Neuron (in vitro differentiated cells): ENCODE measurements at regions not wholly inside any gene's neighbourhood (a gene's known extent, or its start where the extent isn't known, plus 50 kb on each side); places are given as distances from the start of the nearest gene placed in this dataset.

Experiments
- H2AFZ ChIP-seq: one replicate; pipeline ENCODE4 v1.6.1; 2013; ENCODE audit warnings: low read depth, mild to moderate bottlenecking, inconsistent platforms, low read length, moderate library complexity
- H3K27me3 ChIP-seq: one replicate; pipeline ENCODE4 v1.6.1; 2013; ENCODE audit warnings: low read length; ENCODE audit not compliant: insufficient read depth
- H3K36me3 ChIP-seq: one replicate; pipeline ENCODE4 v1.6.1; 2013; ENCODE audit warnings: low read length; ENCODE audit not compliant: insufficient read depth
- H3K4me1 ChIP-seq: one replicate; pipeline ENCODE4 v1.6.1; 2013; ENCODE audit warnings: low read length; ENCODE audit not compliant: insufficient read depth
- H3K4me3 ChIP-seq: 2 replicates; pipeline ENCODE4 v1.5.1; 2013; ENCODE audit warnings: mild to moderate bottlenecking, low read length, moderate library complexity
- H3K9me3 ChIP-seq: one replicate; pipeline ENCODE4 v1.6.1; 2013; ENCODE audit warnings: low read length

- Histone ChIP-seq H3K36me3 (no peaks in the 10 kb centered on the region), H3K4me3 (no peak overlapping the region), H2AFZ (no peak overlapping the region), H3K9me3 (no peaks in the 10 kb centered on the region), H3K27me3 (no peaks in the 10 kb centered on the region), H3K4me1 (no peaks in the 10 kb centered on the region)
Observed at GRCh38 chr16:64412578-64413280, 709.1 kb downstream of the CDH11 start.

- Histone ChIP-seq H3K4me1 (peaks cover 9% of the 10 kb centered on the region), H2AFZ (no peak overlapping the region), H3K36me3 (no peaks in the 10 kb centered on the region), H3K4me3 (no peak overlapping the region), H3K9me3 (no peaks in the 10 kb centered on the region), H3K27me3 (no peaks in the 10 kb centered on the region)
Observed at GRCh38 chr16:64410306-64410705, 711.6 kb downstream of the CDH11 start.

DNA sequence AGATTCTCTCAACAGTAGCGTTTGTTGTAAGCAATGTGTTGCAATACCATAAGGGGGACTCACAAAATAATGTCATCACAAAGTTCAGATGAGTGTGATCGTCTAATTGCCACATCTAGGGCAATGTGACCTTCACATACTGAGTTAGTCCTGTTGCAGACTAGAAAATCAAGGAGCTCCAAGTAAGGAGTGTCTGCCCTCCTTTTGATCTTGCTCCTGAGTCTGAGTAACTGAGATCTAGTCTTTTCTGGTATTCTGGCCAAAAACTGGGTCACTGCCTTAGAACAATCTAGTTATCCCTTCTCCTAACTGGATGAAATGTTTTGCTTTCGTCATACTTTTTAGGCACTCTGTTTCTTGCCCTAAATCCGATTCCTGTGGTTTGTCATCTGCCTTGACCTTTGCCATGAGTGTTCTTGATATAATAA, 712.1 kb downstream of the CDH11 start:
- Histone ChIP-seq H3K36me3 (no peaks in the 10 kb centered on the region), H2AFZ (no peak overlapping the region), H3K4me3 (no peak overlapping the region), H3K4me1 (peaks cover 9% of the 10 kb centered on the region), H3K9me3 (no peaks in the 10 kb centered on the region), H3K27me3 (no peaks in the 10 kb centered on the region)

DNA sequence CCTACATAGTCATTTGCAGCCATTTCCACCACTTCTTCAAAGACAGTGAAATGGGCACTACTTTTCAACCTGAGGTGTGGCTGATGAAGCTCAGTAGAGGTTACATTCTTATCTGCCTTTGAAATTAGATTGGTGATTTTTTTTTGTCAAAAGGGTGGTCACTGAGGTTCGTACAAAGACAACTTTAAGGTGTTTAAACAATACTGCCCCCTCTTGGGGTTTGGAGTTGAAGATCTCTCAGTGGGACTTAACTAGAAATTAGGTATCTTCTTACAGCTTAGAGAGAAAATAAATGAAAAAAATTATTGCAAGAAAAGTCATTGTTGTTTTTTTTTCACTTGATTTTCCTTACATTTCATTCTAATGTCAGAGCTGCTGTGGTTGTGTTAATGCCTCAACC, 713.2 kb downstream of the CDH11 start:
- H3K9me3 ChIP-seq = no peaks in the 10 kb centered on the region
- peaks cover 9% of the 10 kb centered on the region for H3K4me1 ChIP-seq
- no peak overlapping the region for H3K4me3 ChIP-seq
- no peaks in the 10 kb centered on the region for H3K36me3 ChIP-seq
- H2AFZ ChIP-seq = no peak overlapping the region
- no peaks in the 10 kb centered on the region for H3K27me3 ChIP-seq

- H3K4me1 ChIP-seq = peaks cover 9% of the 10 kb centered on the region
- H3K36me3 ChIP-seq = no peaks in the 10 kb centered on the region
- H2AFZ ChIP-seq = no peak overlapping the region
- H3K4me3 ChIP-seq = no peak overlapping the region
- no peaks in the 10 kb centered on the region for H3K27me3 ChIP-seq
- no peaks in the 10 kb centered on the region for H3K9me3 ChIP-seq
Observed at GRCh38 chr16:64406770-64407181, 715.1 kb downstream of the CDH11 start.

DNA sequence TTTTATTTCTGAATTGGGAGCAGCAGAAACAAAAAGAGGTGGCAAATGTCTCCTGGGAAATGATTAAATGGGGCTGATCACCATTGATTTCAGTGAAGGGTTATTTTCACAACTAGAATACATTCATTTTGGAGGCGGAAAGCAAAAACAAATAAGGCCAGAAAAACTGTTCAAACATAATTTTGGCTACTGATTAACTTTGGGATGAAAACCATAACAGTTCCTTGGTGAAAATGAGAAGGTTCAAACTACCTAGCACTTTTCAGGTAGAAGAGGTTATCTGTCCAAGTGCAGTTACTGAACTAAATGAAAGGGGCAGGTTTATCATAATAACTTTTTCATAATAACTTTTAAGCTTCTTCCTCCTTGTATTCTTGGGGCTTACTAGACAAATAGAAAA, 718.5 kb downstream of the CDH11 start:
- Histone ChIP-seq H2AFZ (no peak overlapping the region), H3K9me3 (no peaks in the 10 kb centered on the region)

DNA sequence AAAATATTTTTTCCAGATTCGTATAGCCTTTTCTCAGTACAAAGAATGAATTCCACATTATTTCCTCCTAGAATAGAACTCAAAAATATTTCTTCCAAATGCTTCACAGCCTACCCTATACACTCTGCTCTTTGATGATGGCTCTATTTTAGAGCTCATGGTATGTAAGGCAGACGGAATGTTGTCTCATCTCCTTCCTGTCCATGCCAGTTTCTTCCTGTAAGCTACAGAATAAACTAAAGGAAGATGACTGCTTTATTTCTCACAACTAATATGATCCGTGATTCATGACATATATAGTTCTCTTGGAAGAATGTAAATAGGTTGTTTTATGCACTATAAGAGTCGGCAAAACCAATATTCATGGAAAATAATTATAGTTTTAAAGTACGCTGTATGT, 723.1 kb downstream of the CDH11 start:
- Histone ChIP-seq H3K9me3 (no peaks in the 10 kb centered on the region), H2AFZ (no peak overlapping the region), H3K27me3 (no peaks in the 10 kb centered on the region), H3K4me1 (no peaks in the 10 kb centered on the region), H3K4me3 (no peak overlapping the region), H3K36me3 (no peaks in the 10 kb centered on the region)

More for the DNA sequence above, 718.5 kb downstream of the CDH11 start:
- H3K36me3 ChIP-seq = no peaks in the 10 kb centered on the region
- H3K4me3 ChIP-seq = no peak overlapping the region
- H3K27me3 ChIP-seq = no peaks in the 10 kb centered on the region
- H3K4me1 ChIP-seq = peaks cover 9% of the 10 kb centered on the region

DNA sequence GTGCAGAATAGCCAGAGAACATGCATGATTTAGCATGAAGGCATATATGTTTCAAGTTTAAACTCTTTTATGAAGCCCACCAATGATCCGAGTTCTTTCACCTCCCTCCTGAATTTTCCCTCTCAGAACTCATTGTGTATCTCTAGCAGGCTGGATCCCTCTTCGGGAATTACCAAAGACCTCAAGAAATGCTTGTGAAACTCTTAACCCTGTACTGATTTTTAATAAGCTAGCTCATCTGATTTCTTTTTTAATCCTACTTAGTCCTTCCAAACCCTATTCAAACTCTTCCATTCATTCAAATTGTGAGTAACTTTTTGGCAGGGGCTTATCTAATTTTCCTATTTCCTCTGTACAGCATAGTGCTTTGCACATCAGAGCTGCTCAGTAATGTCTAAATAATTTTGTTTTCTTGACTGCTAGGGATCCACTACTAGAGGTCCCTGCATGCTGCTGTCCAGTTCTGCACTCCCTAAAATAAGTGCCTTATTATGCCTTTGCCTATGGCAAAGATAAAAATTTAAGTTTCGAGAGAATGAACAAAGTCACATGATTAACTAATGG, 723.8 kb downstream of the CDH11 start:
- H3K4me1 ChIP-seq = no peaks in the 10 kb centered on the region
- no peak overlapping the region for H3K4me3 ChIP-seq
- H3K9me3 ChIP-seq = no peaks in the 10 kb centered on the region
- H3K27me3 ChIP-seq = no peaks in the 10 kb centered on the region
- no peaks in the 10 kb centered on the region for H3K36me3 ChIP-seq
- H2AFZ ChIP-seq = no peak overlapping the region

DNA sequence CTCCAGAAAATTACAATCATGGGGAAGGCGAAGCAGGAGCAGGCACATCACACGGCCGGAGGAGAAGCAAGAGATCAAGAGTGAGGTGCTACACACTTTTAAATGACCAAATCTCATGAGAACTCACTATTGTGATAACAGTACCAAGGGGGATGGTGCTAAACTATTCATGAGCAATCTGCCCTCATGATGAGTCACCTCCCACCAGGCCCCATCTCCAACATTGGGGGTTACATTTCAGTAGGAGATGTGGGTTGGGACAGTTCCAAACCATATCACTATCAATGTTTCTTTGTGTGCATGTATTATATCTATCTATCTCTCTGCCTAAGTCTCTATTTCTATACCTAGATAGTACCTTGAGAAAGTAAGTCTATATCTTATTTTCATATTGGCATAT, 724.8 kb downstream of the CDH11 start:
- no peaks in the 10 kb centered on the region for H3K27me3 ChIP-seq
- no peak overlapping the region for H3K4me3 ChIP-seq
- no peaks in the 10 kb centered on the region for H3K9me3 ChIP-seq
- H3K36me3 ChIP-seq = no peaks in the 10 kb centered on the region
- H2AFZ ChIP-seq = no peak overlapping the region
- no peaks in the 10 kb centered on the region for H3K4me1 ChIP-seq

DNA sequence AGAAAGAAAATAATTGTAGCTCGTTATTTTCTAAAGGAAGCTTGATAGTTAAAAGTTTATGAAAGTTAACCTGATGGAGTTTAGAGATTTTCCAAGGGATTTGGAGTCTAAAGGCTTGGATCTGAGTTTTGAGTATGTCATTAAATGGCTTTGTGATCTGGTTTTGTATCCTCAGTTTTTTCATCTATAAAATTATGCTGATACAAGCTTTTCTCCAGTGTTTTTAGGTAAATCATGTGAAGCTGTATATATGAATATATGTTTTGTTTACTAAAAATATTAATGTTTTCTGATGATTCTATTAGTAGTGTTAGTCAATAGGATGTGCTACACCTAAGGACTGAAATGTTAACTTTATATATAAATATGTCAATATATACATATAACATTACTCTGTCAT, 727.8 kb downstream of the CDH11 start:
- peaks cover 15% of the 10 kb centered on the region for H3K4me1 ChIP-seq
- no peak overlapping the region for H3K4me3 ChIP-seq
- H3K9me3 ChIP-seq = no peaks in the 10 kb centered on the region
- H3K36me3 ChIP-seq = no peaks in the 10 kb centered on the region
- no peak overlapping the region for H2AFZ ChIP-seq
- no peaks in the 10 kb centered on the region for H3K27me3 ChIP-seq

- no peak overlapping the region for H2AFZ ChIP-seq
- H3K9me3 ChIP-seq = no peaks in the 10 kb centered on the region
- no peaks in the 10 kb centered on the region for H3K36me3 ChIP-seq
- H3K4me3 ChIP-seq = no peak overlapping the region
- no peaks in the 10 kb centered on the region for H3K27me3 ChIP-seq
- peaks cover 15% of the 10 kb centered on the region for H3K4me1 ChIP-seq
Observed at GRCh38 chr16:64392456-64392855, 729.4 kb downstream of the CDH11 start.

- Histone ChIP-seq H3K36me3 (no peaks in the 10 kb centered on the region), H3K4me1 (peaks cover 15% of the 10 kb centered on the region), H3K27me3 (no peaks in the 10 kb centered on the region), H3K4me3 (no peak overlapping the region), H2AFZ (peak overlapping the region; percentile 55), H3K9me3 (no peaks in the 10 kb centered on the region)
Observed at GRCh38 chr16:64391063-64391600, 730.7 kb downstream of the CDH11 start.

GRCh38 chr16:64390102-64390501, 731.8 kb downstream of the CDH11 start:
- Histone ChIP-seq H3K36me3 (no peaks in the 10 kb centered on the region), H2AFZ (peak overlapping the region; percentile 55), H3K27me3 (no peaks in the 10 kb centered on the region), H3K4me1 (peaks cover 15% of the 10 kb centered on the region), H3K4me3 (no peak overlapping the region), H3K9me3 (no peaks in the 10 kb centered on the region)
